Mammary epithelial cell (primary cell): ENCODE measurements at regions not wholly inside any gene's neighbourhood (a gene's known extent, or its start where the extent isn't known, plus 50 kb on each side); places are given as distances from the start of the nearest gene placed in this dataset.
"Not testable (repeated sequence)": the region's sequence is repeated elsewhere in the genome, so short reads cannot be mapped to it uniquely, and the experiment has no call there.

Experiments used
- EZH2 ChIP-seq: IDR thresholded peaks from 2 replicates; pipeline ENCODE4 v1.6.1; 2012; ENCODE audit warnings: low read length, inconsistent platforms, borderline replicate concordance
- TF ChIP-seq, protein P1 (sequence below), 2 donors: IDR thresholded peaks in 1 of 2; conservative IDR thresholded peaks in 1 of 2; 2 replicates each; pipeline ENCODE4 v1.5.1; 2011 to 2012; ENCODE audit warnings: inconsistent platforms in 2 of 2, low read length in 2 of 2, mild to moderate bottlenecking in 2 of 2, control low read depth in 1 of 2, low read depth in 1 of 2; ENCODE audit not compliant: insufficient read depth in 1 of 2; ENCODE audit errors: extremely low read depth in 1 of 2

DNA sequence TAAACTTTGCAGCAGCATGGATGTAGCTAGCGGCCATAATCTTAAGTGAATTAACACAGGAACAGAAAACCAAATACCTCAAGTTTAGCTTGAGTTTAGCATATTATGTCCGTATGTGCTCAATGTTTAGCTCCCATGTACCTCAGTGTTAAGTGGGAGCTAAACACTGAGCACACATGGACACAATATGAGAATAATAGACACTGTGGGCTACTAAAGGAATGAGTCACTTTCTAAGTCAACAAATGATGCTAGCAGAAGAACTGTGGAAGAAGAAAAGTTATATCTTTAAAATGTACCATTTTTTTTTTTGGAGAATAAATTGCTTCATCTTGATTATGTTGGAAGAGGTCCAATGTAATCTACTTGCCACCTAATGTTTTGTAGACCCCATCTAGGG is 1146.0 kb upstream of the SLC39A10 start:
- TF ChIP-seq, protein P1, sequence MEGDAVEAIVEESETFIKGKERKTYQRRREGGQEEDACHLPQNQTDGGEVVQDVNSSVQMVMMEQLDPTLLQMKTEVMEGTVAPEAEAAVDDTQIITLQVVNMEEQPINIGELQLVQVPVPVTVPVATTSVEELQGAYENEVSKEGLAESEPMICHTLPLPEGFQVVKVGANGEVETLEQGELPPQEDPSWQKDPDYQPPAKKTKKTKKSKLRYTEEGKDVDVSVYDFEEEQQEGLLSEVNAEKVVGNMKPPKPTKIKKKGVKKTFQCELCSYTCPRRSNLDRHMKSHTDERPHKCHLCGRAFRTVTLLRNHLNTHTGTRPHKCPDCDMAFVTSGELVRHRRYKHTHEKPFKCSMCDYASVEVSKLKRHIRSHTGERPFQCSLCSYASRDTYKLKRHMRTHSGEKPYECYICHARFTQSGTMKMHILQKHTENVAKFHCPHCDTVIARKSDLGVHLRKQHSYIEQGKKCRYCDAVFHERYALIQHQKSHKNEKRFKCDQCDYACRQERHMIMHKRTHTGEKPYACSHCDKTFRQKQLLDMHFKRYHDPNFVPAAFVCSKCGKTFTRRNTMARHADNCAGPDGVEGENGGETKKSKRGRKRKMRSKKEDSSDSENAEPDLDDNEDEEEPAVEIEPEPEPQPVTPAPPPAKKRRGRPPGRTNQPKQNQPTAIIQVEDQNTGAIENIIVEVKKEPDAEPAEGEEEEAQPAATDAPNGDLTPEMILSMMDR (conservative IDR thresholded peaks at IDR 0.05 in 1 of 2, IDR thresholded peaks at IDR 0.05 in 1 of 2; ENCODE audit: extremely low read depth in 1 of 2, insufficient read depth in 1 of 2, low read depth in 1 of 2, low read length in 2 of 2) = not testable (repeated sequence)
- TF ChIP-seq EZH2 = not testable (repeated sequence)
